Endothelial cell of umbilical vein (primary cell): ENCODE measurements at regions not wholly inside any gene's neighbourhood (a gene's known extent, or its start where the extent isn't known, plus 50 kb on each side); places are given as distances from the start of the nearest gene placed in this dataset.

Experiments
- BruUV-seq: library from RNA; stranded (reverse); fragments of 400-500 nt; replicated peaks from 2 replicates; lab custom pipeline; 2021; lab: Mats Ljungman, UMichigan
- CTCF ChIA-PET: fragments of 300-600, 350-600 bp; sonication (Branson Sonifier 250); formaldehyde crosslinking; loops from one replicate; lab custom pipeline; 2021; ENCODE audit warnings: antibody characterized with exemption, inconsistent platforms; lab: Charles Lee
- POLR2A ChIA-PET: fragments of 300-600, 350-600 bp; sonication (Branson Sonifier 250); formaldehyde crosslinking; loops from one replicate; lab custom pipeline; 2021; ENCODE audit warnings: antibody characterized with exemption, inconsistent platforms; lab: Charles Lee
- DNase-seq: peaks from one replicate; pipeline ENCODE4 v3.0.0-alpha.2; 2011; ENCODE audit warnings: low read depth, low spot score
- FAIRE-seq: peaks from 2 replicates; lab custom pipeline; 2011; peaks lifted over from hg19 to GRCh38; lab: Jason Lieb, UNC
- H2AFZ ChIP-seq: 2 replicates; pipeline ENCODE4 v1.6.0; 2012; ENCODE audit warnings: low read depth, low read length, control low read depth, inconsistent platforms
- H3K27ac ChIP-seq: 2 replicates; pipeline ENCODE4 v1.5.1; 2011; ENCODE audit warnings: low read depth, mild to moderate bottlenecking, control low read depth, low read length, moderate library complexity; ENCODE audit not compliant: insufficient read depth
- H3K27me3 ChIP-seq, 2 experiments: 2 replicates each; pipeline versions ENCODE4 v1.6.0 to v1.6.1; 2011; ENCODE audit warnings: low read length in 2 of 2, mixed read lengths in 1 of 2; ENCODE audit not compliant: control insufficient read depth in 2 of 2, insufficient read depth in 2 of 2
- H3K36me3 ChIP-seq, 2 experiments: 2 replicates in 1 of 2; 3 replicates in 1 of 2; pipeline ENCODE4 v1.5.1; 2011; ENCODE audit warnings: low read length in 2 of 2, mild to moderate bottlenecking in 1 of 2, moderate library complexity in 1 of 2; ENCODE audit not compliant: control insufficient read depth in 2 of 2, insufficient read depth in 2 of 2; ENCODE audit errors: extremely low read depth in 1 of 2
- H3K4me1 ChIP-seq: 3 replicates; pipeline ENCODE4 v1.5.1; 2011; ENCODE audit warnings: mild to moderate bottlenecking, low read length; ENCODE audit not compliant: control insufficient read depth, insufficient read depth; ENCODE audit errors: extremely low read depth
- H3K4me2 ChIP-seq: 2 replicates; pipeline ENCODE4 v1.6.1; 2011; ENCODE audit warnings: low read length, control low read depth, mixed read lengths; ENCODE audit not compliant: insufficient read depth
- H3K4me3 ChIP-seq, 3 experiments: fragments of 200-600 bp in 1 of 3; sonication (generic), shearing (Covaris generic) in 1 of 3; replicated peaks in 1 of 3; 2 replicates each; pipeline ENCODE4 v1.5.1; 2011 to 2016; ENCODE audit warnings: control low read depth in 3 of 3, low read length in 3 of 3, mild to moderate bottlenecking in 2 of 3, inconsistent platforms in 1 of 3, low read depth in 1 of 3, moderate library complexity in 1 of 3; ENCODE audit not compliant: insufficient read depth in 1 of 3
- H3K79me2 ChIP-seq: 2 replicates; pipeline ENCODE4 v1.6.0; 2012; ENCODE audit warnings: low read length, inconsistent platforms; ENCODE audit not compliant: control insufficient read depth, insufficient read depth
- H3K9ac ChIP-seq: replicated peaks from 2 replicates; pipeline ENCODE3; 2011; ENCODE audit warnings: low read length, control low read depth; ENCODE audit not compliant: insufficient read depth; ENCODE audit errors: extremely low read depth
- H3K9me1 ChIP-seq: replicated peaks from 3 replicates; pipeline ENCODE4 v1.6.0; 2011; ENCODE audit warnings: mild to moderate bottlenecking, low read length; ENCODE audit not compliant: control insufficient read depth, insufficient read depth; ENCODE audit errors: extremely low read depth
- H3K9me3 ChIP-seq: replicated peaks from 2 replicates; pipeline ENCODE4 v1.5.1; 2012; ENCODE audit warnings: low read length, inconsistent platforms; ENCODE audit not compliant: control insufficient read depth, insufficient read depth
- H4K20me1 ChIP-seq: replicated peaks from 2 replicates; pipeline ENCODE3; 2011; ENCODE audit warnings: mild to moderate bottlenecking, low read length; ENCODE audit not compliant: control insufficient read depth, insufficient read depth; ENCODE audit errors: extremely low read depth
- EZH2 ChIP-seq: IDR thresholded peaks from 2 replicates; pipeline ENCODE4 v1.6.1; 2012; ENCODE audit warnings: borderline replicate concordance, low read depth, mild to moderate bottlenecking, moderate library complexity, low read length, inconsistent platforms; ENCODE audit not compliant: severe bottlenecking
- FOS ChIP-seq: IDR thresholded peaks from 2 replicates; pipeline ENCODE4 v1.6.1; 2011; ENCODE audit warnings: mild to moderate bottlenecking, low read length, moderate library complexity, borderline replicate concordance; ENCODE audit not compliant: insufficient read depth
- GATA2 ChIP-seq: IDR thresholded peaks from 2 replicates; pipeline ENCODE4 v1.7.0; 2011; ENCODE audit warnings: low read depth, mild to moderate bottlenecking, moderate library complexity, mixed read lengths, low read length; ENCODE audit not compliant: insufficient read length, insufficient read depth
- JUN ChIP-seq: IDR thresholded peaks from 2 replicates; pipeline ENCODE4 v1.6.1; 2011; ENCODE audit warnings: borderline replicate concordance, low read depth; ENCODE audit not compliant: insufficient read length, insufficient read depth
- MYC ChIP-seq: IDR thresholded peaks from one replicate; pipeline ENCODE4 v1.6.1; 2011; ENCODE audit warnings: mild to moderate bottlenecking, low read depth, low read length
- POLR2A ChIP-seq: IDR thresholded peaks from 2 replicates; pipeline ENCODE4 v1.6.1; 2012; ENCODE audit warnings: low read depth, mild to moderate bottlenecking, control low read depth, low read length
- POLR2AphosphoS5 ChIP-seq: IDR thresholded peaks from 2 replicates; pipeline ENCODE4 v1.6.1; 2012; ENCODE audit warnings: low read depth, mild to moderate bottlenecking, control low read depth, low read length, moderate library complexity; ENCODE audit not compliant: insufficient read depth
- dilution Hi-C: fragments of 300-500 bp; cut with MboI; formaldehyde crosslinking; loops from one replicate; pipeline ENCODE4 v1.15.0; 2019; ENCODE audit warnings: low sequenced_read_pairs; ENCODE audit not compliant: extremely low pct_ligation_motif_present
- intact Hi-C: fragments of 100-400 bp; cut with micrococcal nuclease; formaldehyde crosslinking; loops from one replicate; pipeline ENCODE4 v1.10.0; 2022
- TF ChIP-seq, protein P1 (sequence below), 2 donors: IDR thresholded peaks; 1 replicate in 1 of 2; 2 replicates in 1 of 2; pipeline ENCODE4 v1.5.1; 2011; ENCODE audit warnings: low read length in 2 of 2, mild to moderate bottlenecking in 2 of 2, moderate library complexity in 2 of 2, control low read depth in 1 of 2, inconsistent platforms in 1 of 2, low read depth in 1 of 2; ENCODE audit not compliant: insufficient read depth in 1 of 2; ENCODE audit errors: extremely low read depth in 1 of 2
- TF ChIP-seq, protein P2 (sequence below): IDR thresholded peaks from 2 replicates; pipeline ENCODE4 v1.6.1; 2011; ENCODE audit not compliant: insufficient read depth, insufficient read length

DNA sequence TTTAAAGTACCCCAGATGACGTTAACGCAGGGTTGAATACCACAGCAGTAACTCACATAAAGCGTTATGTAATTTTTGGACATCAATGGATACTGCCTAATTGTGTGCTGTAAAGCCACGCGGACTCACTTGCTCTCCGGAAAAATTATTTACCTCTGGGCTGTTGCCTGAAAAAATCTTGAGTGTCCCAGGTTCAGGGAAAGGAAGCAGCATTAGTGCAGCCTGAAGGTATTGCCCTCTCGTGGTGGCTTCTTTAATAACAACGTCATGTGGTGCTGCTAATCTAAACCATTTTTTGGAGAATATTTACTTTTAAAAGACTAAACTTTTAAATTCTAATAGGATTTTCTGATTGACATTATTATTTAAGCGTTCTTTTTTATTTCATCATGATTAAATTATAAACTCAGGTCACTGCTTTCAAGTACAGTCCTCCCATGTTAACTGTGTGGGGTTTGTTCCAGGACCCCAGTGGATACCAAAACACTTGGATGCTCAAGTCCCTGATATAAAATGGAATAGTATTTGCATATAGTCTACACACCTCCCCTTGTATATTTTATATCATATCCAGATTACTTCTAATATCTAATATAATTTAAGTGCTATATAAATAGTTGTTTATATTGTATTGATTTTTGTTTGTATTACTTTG, 384.8 kb downstream of the FAM133A start:
- H3K4me3 ChIP-seq, result no peak overlapping the region
- FAIRE-seq (no peak), DNase-seq (no peak)
- dilution Hi-C loops, result no loop called here
- H2AFZ ChIP-seq, result no peak overlapping the region
- no peaks in the 10 kb centered on the region for H3K9me3 ChIP-seq
- TF ChIP-seq GATA2 (no peak), EZH2 (no peak), JUN (no peak), POLR2A (no peak), FOS (no peak), POLR2AphosphoS5 (no peak), MYC (no peak)
- TF ChIP-seq, protein P1, sequence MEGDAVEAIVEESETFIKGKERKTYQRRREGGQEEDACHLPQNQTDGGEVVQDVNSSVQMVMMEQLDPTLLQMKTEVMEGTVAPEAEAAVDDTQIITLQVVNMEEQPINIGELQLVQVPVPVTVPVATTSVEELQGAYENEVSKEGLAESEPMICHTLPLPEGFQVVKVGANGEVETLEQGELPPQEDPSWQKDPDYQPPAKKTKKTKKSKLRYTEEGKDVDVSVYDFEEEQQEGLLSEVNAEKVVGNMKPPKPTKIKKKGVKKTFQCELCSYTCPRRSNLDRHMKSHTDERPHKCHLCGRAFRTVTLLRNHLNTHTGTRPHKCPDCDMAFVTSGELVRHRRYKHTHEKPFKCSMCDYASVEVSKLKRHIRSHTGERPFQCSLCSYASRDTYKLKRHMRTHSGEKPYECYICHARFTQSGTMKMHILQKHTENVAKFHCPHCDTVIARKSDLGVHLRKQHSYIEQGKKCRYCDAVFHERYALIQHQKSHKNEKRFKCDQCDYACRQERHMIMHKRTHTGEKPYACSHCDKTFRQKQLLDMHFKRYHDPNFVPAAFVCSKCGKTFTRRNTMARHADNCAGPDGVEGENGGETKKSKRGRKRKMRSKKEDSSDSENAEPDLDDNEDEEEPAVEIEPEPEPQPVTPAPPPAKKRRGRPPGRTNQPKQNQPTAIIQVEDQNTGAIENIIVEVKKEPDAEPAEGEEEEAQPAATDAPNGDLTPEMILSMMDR (IDR thresholded peaks at IDR 0.05; ENCODE audit: extremely low read depth in 1 of 2, insufficient read depth in 1 of 2, low read depth in 1 of 2, low read length in 2 of 2), result no peak
- TF ChIP-seq, protein P2, sequence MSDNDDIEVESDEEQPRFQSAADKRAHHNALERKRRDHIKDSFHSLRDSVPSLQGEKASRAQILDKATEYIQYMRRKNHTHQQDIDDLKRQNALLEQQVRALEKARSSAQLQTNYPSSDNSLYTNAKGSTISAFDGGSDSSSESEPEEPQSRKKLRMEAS, result no peak
- POLR2A ChIA-PET, result no interaction called here
- no peaks in the 10 kb centered on the region for H4K20me1 ChIP-seq
- H3K4me1 ChIP-seq, result no peaks in the 10 kb centered on the region
- H3K27me3 ChIP-seq, result no peaks in the 10 kb centered on the region
- no peaks in the 10 kb centered on the region for H3K9me1 ChIP-seq
- CTCF ChIA-PET, result no interaction called here
- intact Hi-C loops, result no loop called here
- H3K27ac ChIP-seq, result no peak overlapping the region
- H3K36me3 ChIP-seq, result no peaks in the 10 kb centered on the region
- H3K79me2 ChIP-seq, result no peaks in the 10 kb centered on the region
- no peak overlapping the region for H3K9ac ChIP-seq
- no peak overlapping the region for H3K4me2 ChIP-seq
- BruUV-seq, result no TSS peak
